Endothelial cell (in vitro differentiated cells): ENCODE measurements at regions not wholly inside any gene's neighbourhood (a gene's known extent, or its start where the extent isn't known, plus 50 kb on each side); places are given as distances from the start of the nearest gene placed in this dataset.

Experiments
- DNase-seq: peaks from one replicate; pipeline ENCODE4 v3.0.0; 2021; ENCODE audit warnings: low spot score
- H3K27ac Mint-ChIP-seq: one replicate; pipeline ENCODE4 v1.8.0; 2021; ENCODE audit warnings: mixed read lengths, inconsistent platforms; ENCODE audit not compliant: unreplicated experiment
- H3K27me3 Mint-ChIP-seq: one replicate; pipeline ENCODE4 v1.8.0; 2021; ENCODE audit warnings: mild to moderate bottlenecking, moderate library complexity, mixed read lengths, inconsistent platforms; ENCODE audit not compliant: unreplicated experiment
- H3K36me3 Mint-ChIP-seq: one replicate; pipeline ENCODE4 v1.8.0; 2021; ENCODE audit warnings: mild to moderate bottlenecking, low read depth, mixed read lengths, inconsistent platforms; ENCODE audit not compliant: unreplicated experiment
- H3K4me1 Mint-ChIP-seq: one replicate; pipeline ENCODE4 v1.8.0; 2021; ENCODE audit warnings: mild to moderate bottlenecking, mixed read lengths, inconsistent platforms; ENCODE audit not compliant: unreplicated experiment
- H3K4me3 Mint-ChIP-seq: one replicate; pipeline ENCODE4 v1.8.0; 2021; ENCODE audit warnings: mild to moderate bottlenecking, mixed read lengths, inconsistent platforms; ENCODE audit not compliant: unreplicated experiment
- H3K9me3 Mint-ChIP-seq: one replicate; pipeline ENCODE4 v1.8.0; 2021; ENCODE audit warnings: mixed read lengths, inconsistent platforms; ENCODE audit not compliant: unreplicated experiment
- TF ChIP-seq, protein P1 (sequence below): fragments of 200-600 bp; sonication (generic); IDR thresholded peaks from one replicate; pipeline ENCODE4 v1.5.0; 2021; ENCODE audit warnings: antibody characterized with exemption; ENCODE audit not compliant: unreplicated experiment

DNA sequence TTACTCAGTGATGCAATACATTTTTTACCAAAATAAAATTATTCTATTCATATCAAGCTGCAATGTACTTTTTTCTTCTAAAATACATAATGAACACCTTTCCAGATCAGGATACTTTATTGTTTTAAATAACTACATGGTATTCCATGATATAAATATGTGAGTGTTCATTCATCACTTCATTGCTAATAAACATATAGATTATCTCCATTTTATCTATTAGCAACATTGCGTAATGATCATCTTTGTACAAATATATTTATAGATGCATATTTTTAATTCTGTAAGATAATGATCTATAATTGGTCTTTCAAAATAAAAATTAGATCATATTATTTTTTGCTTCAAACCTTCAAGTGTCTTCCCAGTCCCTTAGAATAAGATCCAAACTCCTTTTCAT lies 156.1 kb upstream of the HHIP start:
- no peaks in the 10 kb centered on the region for H3K27me3 Mint-ChIP-seq
- H3K36me3 Mint-ChIP-seq, result no peaks in the 10 kb centered on the region
- no peaks in the 10 kb centered on the region for H3K9me3 Mint-ChIP-seq
- H3K4me3 Mint-ChIP-seq, result no peak overlapping the region
- TF ChIP-seq, protein P1, sequence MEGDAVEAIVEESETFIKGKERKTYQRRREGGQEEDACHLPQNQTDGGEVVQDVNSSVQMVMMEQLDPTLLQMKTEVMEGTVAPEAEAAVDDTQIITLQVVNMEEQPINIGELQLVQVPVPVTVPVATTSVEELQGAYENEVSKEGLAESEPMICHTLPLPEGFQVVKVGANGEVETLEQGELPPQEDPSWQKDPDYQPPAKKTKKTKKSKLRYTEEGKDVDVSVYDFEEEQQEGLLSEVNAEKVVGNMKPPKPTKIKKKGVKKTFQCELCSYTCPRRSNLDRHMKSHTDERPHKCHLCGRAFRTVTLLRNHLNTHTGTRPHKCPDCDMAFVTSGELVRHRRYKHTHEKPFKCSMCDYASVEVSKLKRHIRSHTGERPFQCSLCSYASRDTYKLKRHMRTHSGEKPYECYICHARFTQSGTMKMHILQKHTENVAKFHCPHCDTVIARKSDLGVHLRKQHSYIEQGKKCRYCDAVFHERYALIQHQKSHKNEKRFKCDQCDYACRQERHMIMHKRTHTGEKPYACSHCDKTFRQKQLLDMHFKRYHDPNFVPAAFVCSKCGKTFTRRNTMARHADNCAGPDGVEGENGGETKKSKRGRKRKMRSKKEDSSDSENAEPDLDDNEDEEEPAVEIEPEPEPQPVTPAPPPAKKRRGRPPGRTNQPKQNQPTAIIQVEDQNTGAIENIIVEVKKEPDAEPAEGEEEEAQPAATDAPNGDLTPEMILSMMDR, result no peak
- no peaks in the 10 kb centered on the region for H3K4me1 Mint-ChIP-seq
- no peak for DNase-seq
- H3K27ac Mint-ChIP-seq, result no peak overlapping the region

DNA sequence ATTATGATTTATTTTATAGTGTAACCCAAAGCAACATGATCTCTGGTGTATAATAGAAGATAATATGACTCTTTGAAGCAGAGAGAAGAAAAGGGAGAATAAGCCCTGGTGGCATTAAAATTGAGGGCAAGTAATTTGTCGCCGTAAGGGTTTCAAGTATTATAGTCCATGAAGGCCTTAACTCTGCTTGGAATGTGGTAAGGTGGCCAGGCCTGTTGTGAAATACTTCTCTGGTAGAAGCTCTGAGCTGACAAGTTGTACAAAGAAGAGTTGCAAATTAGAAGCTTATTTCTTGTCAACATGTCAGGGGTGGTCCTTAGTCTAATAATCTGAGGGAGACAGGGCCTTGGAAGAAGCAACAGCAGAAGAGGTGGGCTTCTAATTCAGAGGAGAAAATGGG lies 151.7 kb upstream of the HHIP start:
- Mint-ChIP-seq H3K4me1 (no peaks in the 10 kb centered on the region), H3K27me3 (no peaks in the 10 kb centered on the region), H3K36me3 (no peaks in the 10 kb centered on the region), H3K9me3 (no peaks in the 10 kb centered on the region), H3K4me3 (no peak overlapping the region), H3K27ac (no peak overlapping the region)
- DNase-seq, result no peak
- TF ChIP-seq, protein P1, result no peak

DNA sequence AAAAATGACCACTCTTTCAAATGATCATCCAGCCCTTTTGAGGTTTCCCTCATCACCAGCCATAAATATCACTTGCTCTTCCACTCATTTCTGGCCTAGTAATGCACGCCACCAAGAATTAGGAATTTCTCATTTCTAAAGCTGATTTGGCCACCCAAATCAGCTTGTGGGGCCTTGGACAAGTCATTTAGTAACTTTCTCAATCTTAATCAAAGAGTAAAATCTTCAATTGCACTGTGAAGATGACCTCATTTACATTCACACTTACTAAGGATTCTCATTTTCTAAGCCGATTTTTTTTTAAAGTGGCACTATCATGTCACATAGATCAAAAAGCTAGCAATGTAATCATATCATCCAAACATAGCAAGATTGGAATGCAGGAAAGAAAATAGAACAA lies 150.0 kb upstream of the HHIP start:
- H3K9me3 Mint-ChIP-seq, result no peaks in the 10 kb centered on the region
- no peak for DNase-seq
- no peaks in the 10 kb centered on the region for H3K4me1 Mint-ChIP-seq
- no peaks in the 10 kb centered on the region for H3K27me3 Mint-ChIP-seq
- H3K36me3 Mint-ChIP-seq, result no peaks in the 10 kb centered on the region
- no peak overlapping the region for H3K27ac Mint-ChIP-seq
- TF ChIP-seq, protein P1, result no peak
- no peak overlapping the region for H3K4me3 Mint-ChIP-seq

DNA sequence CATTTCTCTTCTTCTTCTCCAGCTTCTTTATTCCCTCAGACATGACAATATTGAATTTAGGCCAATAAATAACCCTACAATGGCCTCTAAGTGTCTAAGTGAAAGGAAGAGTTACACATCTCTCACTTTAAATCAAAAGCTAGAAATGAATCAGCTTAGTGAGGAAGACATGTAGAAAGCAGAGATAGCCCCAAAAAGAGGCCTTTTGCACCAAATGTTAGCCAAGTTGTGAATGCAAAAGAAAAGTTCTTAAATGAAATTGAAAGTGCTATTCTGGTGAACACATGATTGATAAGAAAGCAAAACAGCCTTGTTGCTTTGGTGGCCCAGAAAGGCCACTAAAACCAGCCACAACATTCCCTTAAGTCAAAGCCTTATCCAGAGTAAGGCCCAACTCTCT lies 146.2 kb upstream of the HHIP start:
- H3K4me3 Mint-ChIP-seq, result no peak overlapping the region

DNA sequence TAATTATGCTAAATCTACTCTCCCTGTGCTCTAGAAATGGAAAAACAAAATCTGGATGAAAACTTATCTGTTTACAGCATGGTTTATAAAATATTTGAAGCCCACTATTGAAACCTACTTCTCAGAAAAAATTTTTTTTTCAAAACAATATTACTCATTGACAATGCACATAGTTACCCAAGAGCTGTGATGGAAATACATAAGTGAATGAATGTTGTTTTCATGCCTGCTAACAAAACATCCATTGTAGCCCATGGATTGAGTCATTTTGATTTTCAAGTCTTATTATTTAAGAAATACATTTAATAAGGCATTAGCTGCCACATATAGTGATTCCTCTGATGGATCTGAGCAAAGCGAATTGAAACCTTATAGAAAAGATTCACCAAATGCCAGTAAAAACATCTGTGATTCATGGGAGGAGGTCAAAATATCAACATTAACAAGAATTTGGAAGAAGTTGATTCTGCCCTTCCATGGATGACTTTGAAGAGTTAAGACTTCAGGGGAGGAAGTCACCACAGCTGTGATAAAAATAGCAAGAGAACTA lies 144.7 kb upstream of the HHIP start:
- no peaks in the 10 kb centered on the region for H3K36me3 Mint-ChIP-seq
- DNase-seq, result no peak
- no peaks in the 10 kb centered on the region for H3K9me3 Mint-ChIP-seq
- TF ChIP-seq, protein P1, result no peak
- no peak overlapping the region for H3K27ac Mint-ChIP-seq
- no peak overlapping the region for H3K4me3 Mint-ChIP-seq
- H3K27me3 Mint-ChIP-seq, result no peaks in the 10 kb centered on the region
- H3K4me1 Mint-ChIP-seq, result peaks cover 10% of the 10 kb centered on the region

More for the DNA sequence above, 146.2 kb upstream of the HHIP start:
- TF ChIP-seq, protein P1, result no peak
- Mint-ChIP-seq H3K9me3 (no peaks in the 10 kb centered on the region), H3K4me1 (peaks cover 10% of the 10 kb centered on the region), H3K27me3 (no peaks in the 10 kb centered on the region), H3K27ac (no peak overlapping the region), H3K36me3 (no peaks in the 10 kb centered on the region)
- DNase-seq, result no peak
